ENCODE measurements at regions not wholly inside any gene's neighbourhood (a gene's known extent, or its start where the extent isn't known, plus 50 kb on each side); places are given as distances from the start of the nearest gene placed in this dataset.

GRCh38 chr7:35536396-35536826, 158.5 kb downstream of the HERPUD2 start:
- Histone ChIP-seq H3K9me3 (ENCODE audit: control insufficient read depth in 3 of 3, low read length in 3 of 3) (no peaks in the 10 kb centered on the region), H3K27ac (ENCODE audit: low read depth, low read length) (no peak overlapping the region), H3K27me3 (ENCODE audit: control insufficient read depth in 3 of 3, insufficient read depth in 3 of 3, low read length in 3 of 3) (peaks cover 0 to 20% (median 3%) of the 10 kb centered on the region in 3 donors), H3K36me3 (ENCODE audit: control insufficient read depth in 3 of 3, insufficient read depth in 3 of 3, low read length in 3 of 3) (no peaks in the 10 kb centered on the region), H3K9ac (ENCODE audit: low read depth in 1 of 3, low read length in 3 of 3) (no peak overlapping the region), H3K4me1 (ENCODE audit: control insufficient read depth in 3 of 3, insufficient read depth in 3 of 3, low read length in 3 of 3) (peaks cover 0 to 2% (median 0%) of the 10 kb centered on the region in 3 donors), H3K4me3 (ENCODE audit: low read length in 3 of 3) (no peak overlapping the region)

DNA sequence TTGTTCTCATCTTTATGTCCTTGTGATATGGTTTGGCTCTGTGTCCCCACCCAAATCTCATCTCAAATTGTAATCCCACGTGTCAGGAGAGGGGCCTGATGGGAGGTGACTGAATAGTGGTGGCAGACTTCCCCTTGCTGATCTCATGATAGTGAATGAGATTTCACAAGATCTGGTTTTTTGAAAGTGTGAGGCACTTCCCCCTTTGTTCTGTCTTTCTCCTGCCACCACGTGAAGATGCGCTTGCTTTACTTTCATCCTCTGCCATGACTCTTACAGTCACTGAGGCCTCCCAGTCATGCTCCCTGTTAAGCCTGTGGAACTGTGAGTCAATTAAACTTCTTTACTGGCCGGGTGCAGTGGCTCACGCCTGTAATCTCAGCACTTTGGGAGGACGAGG, 161.0 kb downstream of the HERPUD2 start:
- Histone ChIP-seq H3K27ac (ENCODE audit: low read depth, low read length) (no peak overlapping the region), H3K36me3 (ENCODE audit: control insufficient read depth in 3 of 3, insufficient read depth in 3 of 3, low read length in 3 of 3) (no peaks in the 10 kb centered on the region), H3K9ac (ENCODE audit: low read depth in 1 of 3, low read length in 3 of 3) (no peak overlapping the region), H3K4me1 (ENCODE audit: control insufficient read depth in 3 of 3, insufficient read depth in 3 of 3, low read length in 3 of 3) (peaks cover 0 to 2% (median 0%) of the 10 kb centered on the region in 3 donors), H3K27me3 (ENCODE audit: control insufficient read depth in 3 of 3, insufficient read depth in 3 of 3, low read length in 3 of 3) (peaks cover 0 to 23% (median 3%) of the 10 kb centered on the region in 3 donors), H3K9me3 (ENCODE audit: control insufficient read depth in 3 of 3, low read length in 3 of 3) (no peaks in the 10 kb centered on the region), H3K4me3 (ENCODE audit: low read length in 3 of 3) (no peak overlapping the region)

- no peak overlapping the region for H3K27ac ChIP-seq (ENCODE audit: low read depth, low read length)
- H3K4me3 ChIP-seq (ENCODE audit: low read length in 3 of 3), result no peak overlapping the region
- no peak overlapping the region for H3K9ac ChIP-seq (ENCODE audit: low read depth in 1 of 3, low read length in 3 of 3)
- H3K27me3 ChIP-seq (ENCODE audit: control insufficient read depth in 3 of 3, insufficient read depth in 3 of 3, low read length in 3 of 3), result peaks cover 0 to 12% (median 0%) of the 10 kb centered on the region in 3 donors
- no peaks in the 10 kb centered on the region for H3K4me1 ChIP-seq (ENCODE audit: control insufficient read depth in 3 of 3, insufficient read depth in 3 of 3, low read length in 3 of 3)
- H3K36me3 ChIP-seq (ENCODE audit: control insufficient read depth in 3 of 3, insufficient read depth in 3 of 3, low read length in 3 of 3), result no peaks in the 10 kb centered on the region
- H3K9me3 ChIP-seq (ENCODE audit: control insufficient read depth in 3 of 3, low read length in 3 of 3), result no peaks in the 10 kb centered on the region
Measured at GRCh38 chr7:35530124-35531109, 164.5 kb downstream of the HERPUD2 start.

- no peak overlapping the region for H3K9ac ChIP-seq (ENCODE audit: low read depth in 1 of 3, low read length in 3 of 3)
- no peak overlapping the region for H3K4me3 ChIP-seq (ENCODE audit: low read length in 3 of 3)
- no peaks in the 10 kb centered on the region for H3K4me1 ChIP-seq (ENCODE audit: control insufficient read depth in 3 of 3, insufficient read depth in 3 of 3, low read length in 3 of 3)
Measured at GRCh38 chr7:35529713-35530112, 165.2 kb downstream of the HERPUD2 start.

DNA sequence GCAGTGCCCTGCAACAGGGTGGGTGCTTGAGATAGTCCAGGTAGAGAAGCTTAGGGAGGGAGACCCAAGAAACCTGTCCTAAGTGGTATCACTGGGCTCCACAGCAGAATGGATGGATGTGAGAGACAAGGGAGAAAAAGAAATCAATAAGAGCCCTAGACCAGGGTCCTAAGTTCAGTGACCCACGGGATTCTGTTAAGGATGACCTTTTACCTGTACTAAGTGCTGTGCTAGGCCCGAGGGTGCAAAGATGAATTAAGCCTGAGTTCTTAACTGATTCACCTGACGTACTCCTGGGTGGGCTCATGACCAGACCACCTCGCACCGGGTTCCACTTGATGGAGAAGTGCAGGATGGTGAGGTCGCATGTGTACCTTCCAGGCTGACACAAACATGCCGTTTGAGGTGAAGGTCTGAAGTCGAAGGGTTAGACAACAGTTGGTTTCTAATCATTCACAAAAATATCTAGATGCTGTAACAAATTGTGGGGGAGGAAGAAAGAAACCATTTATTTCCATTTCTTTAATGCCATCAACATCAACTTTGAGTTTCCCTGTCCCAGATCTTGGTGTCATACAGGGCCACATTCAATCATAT, 166.5 kb downstream of the HERPUD2 start:
- no peak overlapping the region for H3K27ac ChIP-seq (ENCODE audit: low read depth, low read length)
- no peak overlapping the region for H3K4me3 ChIP-seq (ENCODE audit: low read length in 3 of 3)
- peaks cover 0 to 14% (median 0%) of the 10 kb centered on the region in 3 donors for H3K27me3 ChIP-seq (ENCODE audit: control insufficient read depth in 3 of 3, insufficient read depth in 3 of 3, low read length in 3 of 3)
- no peaks in the 10 kb centered on the region for H3K9me3 ChIP-seq (ENCODE audit: control insufficient read depth in 3 of 3, low read length in 3 of 3)
- H3K36me3 ChIP-seq (ENCODE audit: control insufficient read depth in 3 of 3, insufficient read depth in 3 of 3, low read length in 3 of 3), result no peaks in the 10 kb centered on the region
- H3K4me1 ChIP-seq (ENCODE audit: control insufficient read depth in 3 of 3, insufficient read depth in 3 of 3, low read length in 3 of 3), result no peaks in the 10 kb centered on the region
- H3K9ac ChIP-seq (ENCODE audit: low read depth in 1 of 3, low read length in 3 of 3), result no peak overlapping the region

More at GRCh38 chr7:35529713-35530112, 165.2 kb downstream of the HERPUD2 start:
- H3K9me3 ChIP-seq (ENCODE audit: control insufficient read depth in 3 of 3, low read length in 3 of 3), result no peaks in the 10 kb centered on the region
- no peak overlapping the region for H3K27ac ChIP-seq (ENCODE audit: low read depth, low read length)
- H3K27me3 ChIP-seq (ENCODE audit: control insufficient read depth in 3 of 3, insufficient read depth in 3 of 3, low read length in 3 of 3), result peaks cover 0 to 14% (median 0%) of the 10 kb centered on the region in 3 donors
- H3K36me3 ChIP-seq (ENCODE audit: control insufficient read depth in 3 of 3, insufficient read depth in 3 of 3, low read length in 3 of 3), result no peaks in the 10 kb centered on the region

DNA sequence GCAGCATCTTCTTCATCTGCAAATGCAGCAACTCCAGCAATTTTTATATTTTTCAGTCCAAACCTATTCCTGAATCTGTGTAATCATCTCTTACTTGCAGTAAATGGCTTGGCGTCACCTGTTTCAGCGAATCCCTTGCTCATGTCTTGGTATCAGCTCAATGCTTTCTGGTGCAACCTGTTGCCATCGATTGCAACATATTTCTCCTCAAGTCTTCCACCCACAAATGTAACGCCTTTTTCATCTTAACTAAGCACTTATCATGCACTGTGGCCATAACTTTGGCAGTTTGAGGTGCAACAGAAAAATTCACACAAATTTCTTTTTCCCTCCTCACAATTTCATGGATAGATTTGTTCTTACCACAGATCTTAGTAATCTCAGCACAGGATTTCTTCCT, 168.3 kb downstream of the HERPUD2 start:
- H3K9ac ChIP-seq (ENCODE audit: low read depth in 1 of 3, low read length in 3 of 3), result no peak overlapping the region
- no peaks in the 10 kb centered on the region for H3K9me3 ChIP-seq (ENCODE audit: control insufficient read depth in 3 of 3, low read length in 3 of 3)
- H3K4me1 ChIP-seq (ENCODE audit: control insufficient read depth in 3 of 3, insufficient read depth in 3 of 3, low read length in 3 of 3), result no peaks in the 10 kb centered on the region
- H3K36me3 ChIP-seq (ENCODE audit: control insufficient read depth in 3 of 3, insufficient read depth in 3 of 3, low read length in 3 of 3), result no peaks in the 10 kb centered on the region
- peaks cover 0 to 9% (median 0%) of the 10 kb centered on the region in 3 donors for H3K27me3 ChIP-seq (ENCODE audit: control insufficient read depth in 3 of 3, insufficient read depth in 3 of 3, low read length in 3 of 3)
- H3K27ac ChIP-seq (ENCODE audit: low read depth, low read length), result no peak overlapping the region
- no peak overlapping the region for H3K4me3 ChIP-seq (ENCODE audit: low read length in 3 of 3)

DNA sequence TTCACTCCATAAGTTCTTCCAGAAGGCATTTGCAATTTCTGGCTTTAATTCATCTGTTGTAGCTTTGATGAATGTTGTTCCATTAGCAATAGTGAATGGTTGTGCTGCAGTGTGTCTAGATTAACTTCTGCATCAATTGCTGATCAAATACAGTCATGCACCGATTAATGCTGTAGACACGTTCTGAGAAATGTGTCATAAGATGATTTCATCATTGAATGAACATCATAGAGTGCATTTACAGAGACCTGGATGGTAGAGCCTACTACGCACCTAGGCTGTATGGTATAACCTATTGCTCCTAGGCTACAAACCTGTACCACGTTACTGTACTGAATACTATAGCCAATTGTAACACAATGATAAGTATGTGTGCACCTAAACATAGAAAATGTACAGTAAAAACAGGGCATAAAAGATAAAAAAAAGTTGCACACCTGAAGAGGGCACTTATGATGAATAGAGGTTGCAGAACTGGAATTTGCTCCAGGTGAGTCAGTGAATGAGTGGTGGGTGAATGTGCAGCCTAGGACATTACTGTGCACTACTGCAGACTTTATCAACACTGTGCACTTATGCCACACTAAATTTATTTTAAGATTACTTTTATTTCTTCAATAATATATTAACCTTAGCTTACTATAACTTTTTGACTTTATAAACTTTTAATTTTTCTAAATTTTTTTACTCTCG, 170.7 kb downstream of the HERPUD2 start:
- Histone ChIP-seq H3K4me3 (ENCODE audit: low read length in 3 of 3) (no peak overlapping the region), H3K27me3 (ENCODE audit: control insufficient read depth in 3 of 3, insufficient read depth in 3 of 3, low read length in 3 of 3) (peaks cover 0 to 5% (median 0%) of the 10 kb centered on the region in 3 donors), H3K4me1 (ENCODE audit: control insufficient read depth in 3 of 3, insufficient read depth in 3 of 3, low read length in 3 of 3) (no peaks in the 10 kb centered on the region), H3K27ac (ENCODE audit: low read depth, low read length) (no peak overlapping the region), H3K9ac (ENCODE audit: low read depth in 1 of 3, low read length in 3 of 3) (no peak overlapping the region), H3K9me3 (ENCODE audit: control insufficient read depth in 3 of 3, low read length in 3 of 3) (no peaks in the 10 kb centered on the region), H3K36me3 (ENCODE audit: control insufficient read depth in 3 of 3, insufficient read depth in 3 of 3, low read length in 3 of 3) (no peaks in the 10 kb centered on the region)

DNA sequence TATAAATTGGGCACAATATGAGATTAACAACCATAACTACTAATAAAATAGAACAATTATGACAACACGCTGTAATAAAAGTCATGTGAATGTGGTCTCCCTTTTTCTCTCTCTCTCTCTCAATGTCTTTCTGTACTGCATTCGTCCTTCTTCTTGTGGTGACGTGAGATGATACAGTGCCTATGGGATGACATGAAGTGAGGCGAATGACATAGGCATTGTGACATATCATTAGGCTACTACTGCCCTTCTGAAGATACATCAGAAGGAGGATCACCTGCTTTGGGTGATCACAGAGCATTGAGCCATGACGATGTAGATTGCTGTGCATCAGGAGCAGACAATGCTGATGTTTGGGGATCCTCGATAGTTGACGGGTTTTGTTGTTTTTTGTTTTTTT, 171.6 kb downstream of the HERPUD2 start:
- Histone ChIP-seq H3K27ac (ENCODE audit: low read depth, low read length) (no peak overlapping the region), H3K4me3 (ENCODE audit: low read length in 3 of 3) (no peak overlapping the region), H3K4me1 (ENCODE audit: control insufficient read depth in 3 of 3, insufficient read depth in 3 of 3, low read length in 3 of 3) (no peaks in the 10 kb centered on the region), H3K9ac (ENCODE audit: low read depth in 1 of 3, low read length in 3 of 3) (no peak overlapping the region), H3K36me3 (ENCODE audit: control insufficient read depth in 3 of 3, insufficient read depth in 3 of 3, low read length in 3 of 3) (no peaks in the 10 kb centered on the region), H3K27me3 (ENCODE audit: control insufficient read depth in 3 of 3, insufficient read depth in 3 of 3, low read length in 3 of 3) (peaks cover 0 to 5% (median 0%) of the 10 kb centered on the region in 3 donors), H3K9me3 (ENCODE audit: control insufficient read depth in 3 of 3, low read length in 3 of 3) (no peaks in the 10 kb centered on the region)

- Histone ChIP-seq H3K36me3 (ENCODE audit: control insufficient read depth in 3 of 3, insufficient read depth in 3 of 3, low read length in 3 of 3) (no peaks in the 10 kb centered on the region), H3K27ac (ENCODE audit: low read depth, low read length) (no peak overlapping the region), H3K27me3 (ENCODE audit: control insufficient read depth in 3 of 3, insufficient read depth in 3 of 3, low read length in 3 of 3) (peaks cover 0 to 5% (median 0%) of the 10 kb centered on the region in 3 donors), H3K9ac (ENCODE audit: low read depth in 1 of 3, low read length in 3 of 3) (no peak overlapping the region), H3K9me3 (ENCODE audit: control insufficient read depth in 3 of 3, low read length in 3 of 3) (no peaks in the 10 kb centered on the region), H3K4me3 (ENCODE audit: low read length in 3 of 3) (no peak overlapping the region), H3K4me1 (ENCODE audit: control insufficient read depth in 3 of 3, insufficient read depth in 3 of 3, low read length in 3 of 3) (no peaks in the 10 kb centered on the region)
Measured at GRCh38 chr7:35522697-35523096, 172.2 kb downstream of the HERPUD2 start.

Data from skeletal muscle tissue (tissue), 3 donors.